AG10803 (cell line): ENCODE measurements at regions not wholly inside any gene's neighbourhood (a gene's known extent, or its start where the extent isn't known, plus 50 kb on each side); places are given as distances from the start of the nearest gene placed in this dataset.
A peak's percentile ranks its signal among the peaks of the same experiment; 100 is the strongest.

ENCODE experiments used
- DNase-seq: peaks from one replicate; pipeline ENCODE4 v3.0.0; 2010; ENCODE audit warnings: low read depth
- H3K4me3 ChIP-seq: 2 replicates; pipeline ENCODE4 v1.5.1; 2011; ENCODE audit warnings: mild to moderate bottlenecking, low read length, control low read depth
- TF ChIP-seq, protein P1 (sequence below): conservative IDR thresholded peaks from 2 replicates; pipeline ENCODE4 v1.5.1; 2011; ENCODE audit warnings: mild to moderate bottlenecking, low read length, control low read depth, inconsistent platforms

GRCh38 chr13:63209330-63210017 is 1793.8 kb upstream of the PCDH20 start:
- TF ChIP-seq, protein P1, sequence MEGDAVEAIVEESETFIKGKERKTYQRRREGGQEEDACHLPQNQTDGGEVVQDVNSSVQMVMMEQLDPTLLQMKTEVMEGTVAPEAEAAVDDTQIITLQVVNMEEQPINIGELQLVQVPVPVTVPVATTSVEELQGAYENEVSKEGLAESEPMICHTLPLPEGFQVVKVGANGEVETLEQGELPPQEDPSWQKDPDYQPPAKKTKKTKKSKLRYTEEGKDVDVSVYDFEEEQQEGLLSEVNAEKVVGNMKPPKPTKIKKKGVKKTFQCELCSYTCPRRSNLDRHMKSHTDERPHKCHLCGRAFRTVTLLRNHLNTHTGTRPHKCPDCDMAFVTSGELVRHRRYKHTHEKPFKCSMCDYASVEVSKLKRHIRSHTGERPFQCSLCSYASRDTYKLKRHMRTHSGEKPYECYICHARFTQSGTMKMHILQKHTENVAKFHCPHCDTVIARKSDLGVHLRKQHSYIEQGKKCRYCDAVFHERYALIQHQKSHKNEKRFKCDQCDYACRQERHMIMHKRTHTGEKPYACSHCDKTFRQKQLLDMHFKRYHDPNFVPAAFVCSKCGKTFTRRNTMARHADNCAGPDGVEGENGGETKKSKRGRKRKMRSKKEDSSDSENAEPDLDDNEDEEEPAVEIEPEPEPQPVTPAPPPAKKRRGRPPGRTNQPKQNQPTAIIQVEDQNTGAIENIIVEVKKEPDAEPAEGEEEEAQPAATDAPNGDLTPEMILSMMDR: no peak
- H3K4me3 ChIP-seq: no peak overlapping the region
- peak; percentile 1 for DNase-seq

DNA sequence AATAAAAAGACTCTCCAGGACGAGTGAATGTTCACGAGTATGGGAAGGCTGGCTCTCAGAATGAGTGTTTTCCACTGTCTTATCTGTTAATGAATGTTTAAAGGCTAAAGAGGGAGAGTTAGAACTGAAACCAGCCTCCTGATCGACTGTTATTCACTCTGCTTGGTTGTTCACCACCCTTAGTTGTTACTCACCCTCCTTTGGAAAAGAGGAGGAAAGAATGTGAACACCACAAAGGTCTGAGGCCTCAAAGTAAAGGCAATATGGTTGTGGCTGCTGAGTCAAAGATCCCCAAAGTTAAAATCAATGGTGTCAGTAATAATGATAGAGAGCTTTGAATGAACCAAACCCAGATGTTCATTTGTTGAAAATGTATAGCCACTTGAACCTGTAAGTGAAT is 1793.2 kb upstream of the PCDH20 start:
- TF ChIP-seq, protein P1: no peak
- DNase-seq: no peak
- no peak overlapping the region for H3K4me3 ChIP-seq

GRCh38 chr13:63206461-63206860 is 1790.8 kb upstream of the PCDH20 start:
- TF ChIP-seq, protein P1: no peak
- DNase-seq: no peak
- no peak overlapping the region for H3K4me3 ChIP-seq

DNA sequence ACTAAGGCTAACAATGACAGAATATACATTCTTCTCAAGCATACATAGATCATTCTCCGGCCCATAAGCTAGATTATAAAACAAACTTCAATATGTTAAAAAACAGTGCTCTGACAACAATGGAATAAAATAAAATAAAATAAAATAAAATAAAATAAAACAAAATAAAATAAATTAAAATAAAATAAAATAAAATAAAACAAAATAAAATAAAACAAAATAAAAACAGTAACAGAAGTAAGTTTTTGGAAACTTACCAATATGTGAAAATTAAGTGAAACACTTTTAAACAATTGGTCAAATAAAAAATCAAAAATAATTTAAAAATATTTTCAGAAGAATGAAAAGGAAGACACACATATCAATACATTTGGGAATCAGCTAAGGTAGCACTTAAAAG is 1785.8 kb upstream of the PCDH20 start:
- H3K4me3 ChIP-seq: no peak overlapping the region
- TF ChIP-seq, protein P1: no peak
- no peak for DNase-seq

DNA sequence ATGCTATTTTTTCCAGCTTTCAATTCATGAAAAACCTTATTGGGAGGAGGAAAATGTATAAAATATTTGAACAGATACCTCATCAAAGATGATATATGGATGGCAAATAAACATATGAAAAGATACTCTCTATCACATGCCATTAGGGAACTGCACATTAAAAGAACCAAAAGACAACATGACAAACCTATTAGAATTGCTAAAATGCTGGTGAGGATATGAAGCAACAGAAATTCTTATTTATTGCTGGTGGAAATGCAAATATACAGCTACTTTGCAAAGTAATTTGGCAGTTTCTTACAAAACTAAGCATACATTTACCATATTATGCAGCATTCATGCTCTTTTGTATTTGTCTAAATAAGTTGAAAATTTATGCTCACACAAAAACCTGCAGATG is 1783.9 kb upstream of the PCDH20 start:
- DNase-seq: no peak
- TF ChIP-seq, protein P1: no peak
- H3K4me3 ChIP-seq: no peak overlapping the region

GRCh38 chr13:63198071-63198470 is 1782.4 kb upstream of the PCDH20 start:
- DNase-seq: peak; percentile 31
- TF ChIP-seq, protein P1: no peak

GRCh38 chr13:63195726-63196125 is 1780.1 kb upstream of the PCDH20 start:
- TF ChIP-seq, protein P1: no peak
- no peak for DNase-seq
- H3K4me3 ChIP-seq: no peak overlapping the region

More at GRCh38 chr13:63198071-63198470, 1782.4 kb upstream of the PCDH20 start:
- H3K4me3 ChIP-seq: no peak overlapping the region
